Nephron progenitor cell (in vitro differentiated cells): ENCODE measurements at regions not wholly inside any gene's neighbourhood (a gene's known extent, or its start where the extent isn't known, plus 50 kb on each side); places are given as distances from the start of the nearest gene placed in this dataset.

Experiments used
- DNase-seq: peaks from one replicate; pipeline ENCODE4 v3.0.0; 2021
- H3K27ac Mint-ChIP-seq: 2 replicates; pipeline ENCODE4 v1.8.0; 2021; ENCODE audit warnings: mild to moderate bottlenecking, moderate library complexity, mixed read lengths
- H3K27me3 Mint-ChIP-seq: 2 replicates; pipeline ENCODE4 v1.8.0; 2021; ENCODE audit warnings: mild to moderate bottlenecking, low read depth, mixed read lengths; ENCODE audit not compliant: poor library complexity
- H3K36me3 Mint-ChIP-seq: 2 replicates; pipeline ENCODE4 v1.8.0; 2021; ENCODE audit warnings: low read depth, mixed read lengths
- H3K4me1 Mint-ChIP-seq: 2 replicates; pipeline ENCODE4 v1.8.0; 2021; ENCODE audit warnings: mixed read lengths
- H3K4me3 Mint-ChIP-seq: 2 replicates; pipeline ENCODE4 v1.8.0; 2021; ENCODE audit warnings: mild to moderate bottlenecking, moderate library complexity, mixed read lengths
- H3K9me3 Mint-ChIP-seq: 2 replicates; pipeline ENCODE4 v1.8.0; 2021; ENCODE audit warnings: mild to moderate bottlenecking, moderate library complexity, mixed read lengths
- TF ChIP-seq, protein P1 (sequence below): fragments of 200-600 bp; sonication (generic); IDR thresholded peaks from 2 replicates; pipeline ENCODE4 v1.5.0; 2021; ENCODE audit warnings: antibody characterized with exemption

DNA sequence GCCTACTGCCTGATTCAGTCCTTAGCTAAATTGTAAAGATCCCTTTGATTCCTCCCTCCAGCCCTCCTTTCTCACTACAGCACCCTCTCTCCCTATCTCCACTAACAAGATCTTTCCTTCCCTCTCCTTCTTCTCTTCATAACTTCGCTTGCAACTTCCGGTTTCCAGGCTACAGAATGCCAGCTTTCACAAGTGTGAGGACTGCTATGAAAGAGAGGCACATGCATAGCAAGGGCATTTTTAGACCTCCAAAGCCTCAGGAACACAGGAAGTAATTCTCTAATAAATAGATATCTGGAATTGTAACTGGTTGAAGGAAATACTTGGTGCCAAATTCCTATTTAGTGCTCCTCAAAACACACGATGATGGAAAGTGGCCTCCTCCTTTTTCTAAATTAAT is 196.7 kb downstream of the HLX start:
- H3K27ac Mint-ChIP-seq: no peak overlapping the region
- peaks cover 9% of the 10 kb centered on the region for H3K27me3 Mint-ChIP-seq
- peaks cover 30% of the 10 kb centered on the region for H3K9me3 Mint-ChIP-seq
- no peak overlapping the region for H3K4me3 Mint-ChIP-seq
- TF ChIP-seq, protein P1, sequence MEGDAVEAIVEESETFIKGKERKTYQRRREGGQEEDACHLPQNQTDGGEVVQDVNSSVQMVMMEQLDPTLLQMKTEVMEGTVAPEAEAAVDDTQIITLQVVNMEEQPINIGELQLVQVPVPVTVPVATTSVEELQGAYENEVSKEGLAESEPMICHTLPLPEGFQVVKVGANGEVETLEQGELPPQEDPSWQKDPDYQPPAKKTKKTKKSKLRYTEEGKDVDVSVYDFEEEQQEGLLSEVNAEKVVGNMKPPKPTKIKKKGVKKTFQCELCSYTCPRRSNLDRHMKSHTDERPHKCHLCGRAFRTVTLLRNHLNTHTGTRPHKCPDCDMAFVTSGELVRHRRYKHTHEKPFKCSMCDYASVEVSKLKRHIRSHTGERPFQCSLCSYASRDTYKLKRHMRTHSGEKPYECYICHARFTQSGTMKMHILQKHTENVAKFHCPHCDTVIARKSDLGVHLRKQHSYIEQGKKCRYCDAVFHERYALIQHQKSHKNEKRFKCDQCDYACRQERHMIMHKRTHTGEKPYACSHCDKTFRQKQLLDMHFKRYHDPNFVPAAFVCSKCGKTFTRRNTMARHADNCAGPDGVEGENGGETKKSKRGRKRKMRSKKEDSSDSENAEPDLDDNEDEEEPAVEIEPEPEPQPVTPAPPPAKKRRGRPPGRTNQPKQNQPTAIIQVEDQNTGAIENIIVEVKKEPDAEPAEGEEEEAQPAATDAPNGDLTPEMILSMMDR: no peak
- no peaks in the 10 kb centered on the region for H3K4me1 Mint-ChIP-seq
- DNase-seq: no peak
- no peaks in the 10 kb centered on the region for H3K36me3 Mint-ChIP-seq

DNA sequence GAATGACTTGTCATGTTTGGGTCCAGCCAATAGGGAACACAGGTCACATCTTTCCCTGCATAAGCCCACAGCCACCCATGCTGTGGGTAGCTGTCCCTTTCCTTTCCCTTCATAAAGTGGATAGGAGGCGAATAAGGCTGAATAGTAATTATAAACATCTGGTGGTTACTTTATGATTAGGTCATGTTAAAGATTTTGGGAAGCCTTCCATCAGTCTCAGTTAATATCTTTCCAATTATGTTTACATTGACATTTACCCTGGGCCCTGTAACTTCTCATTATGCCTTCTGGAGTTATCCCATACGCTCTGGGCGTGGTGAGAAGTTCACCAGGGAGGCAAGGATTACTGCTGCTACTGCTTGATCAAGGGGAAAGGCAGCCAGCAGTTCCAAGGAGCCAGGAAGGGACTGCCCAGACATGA is 197.2 kb downstream of the HLX start:
- H3K36me3 Mint-ChIP-seq: no peaks in the 10 kb centered on the region
- H3K4me3 Mint-ChIP-seq: no peak overlapping the region
- peaks cover 4% of the 10 kb centered on the region for H3K27me3 Mint-ChIP-seq
- no peaks in the 10 kb centered on the region for H3K4me1 Mint-ChIP-seq
- TF ChIP-seq, protein P1: no peak
- no peak for DNase-seq
- H3K9me3 Mint-ChIP-seq: peaks cover 30% of the 10 kb centered on the region
- no peak overlapping the region for H3K27ac Mint-ChIP-seq

DNA sequence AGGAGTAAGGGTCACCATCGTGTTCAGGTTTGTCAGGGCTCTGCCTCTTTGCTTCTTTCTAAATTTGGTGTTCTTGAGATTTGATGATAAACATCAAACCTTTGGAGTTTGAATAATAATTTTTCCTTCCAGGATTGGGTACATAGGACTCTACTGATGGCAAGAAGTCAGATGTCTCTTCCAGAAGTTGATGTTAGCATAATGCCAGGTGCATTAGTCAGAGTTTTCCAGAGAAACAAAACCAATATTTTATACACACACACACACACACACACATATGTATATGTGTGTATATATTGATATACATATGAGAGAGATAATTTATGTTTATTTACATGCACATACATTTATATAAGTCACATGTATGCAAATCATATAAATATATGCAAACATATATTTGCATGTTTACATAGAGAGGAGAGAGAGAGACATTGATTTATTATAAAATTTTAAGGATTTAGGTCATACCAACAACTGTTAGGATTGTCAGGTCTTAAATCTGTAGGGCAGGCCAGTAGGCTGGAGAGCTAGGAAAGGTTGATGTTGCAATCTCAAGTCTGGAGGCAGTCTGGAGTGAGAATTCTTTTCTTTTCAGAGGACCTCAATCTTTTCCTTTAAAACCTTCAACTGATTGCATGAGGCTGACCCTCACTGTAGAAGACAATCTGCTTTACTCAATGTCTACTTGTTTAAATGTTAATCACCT is 199.2 kb downstream of the HLX start:
- H3K4me1 Mint-ChIP-seq: no peaks in the 10 kb centered on the region
- H3K27ac Mint-ChIP-seq: no peak overlapping the region
- TF ChIP-seq, protein P1: no peak
- no peak overlapping the region for H3K4me3 Mint-ChIP-seq
- no peak for DNase-seq
- peaks cover 21% of the 10 kb centered on the region for H3K9me3 Mint-ChIP-seq
- H3K27me3 Mint-ChIP-seq: peaks cover 2% of the 10 kb centered on the region
- H3K36me3 Mint-ChIP-seq: no peaks in the 10 kb centered on the region

DNA sequence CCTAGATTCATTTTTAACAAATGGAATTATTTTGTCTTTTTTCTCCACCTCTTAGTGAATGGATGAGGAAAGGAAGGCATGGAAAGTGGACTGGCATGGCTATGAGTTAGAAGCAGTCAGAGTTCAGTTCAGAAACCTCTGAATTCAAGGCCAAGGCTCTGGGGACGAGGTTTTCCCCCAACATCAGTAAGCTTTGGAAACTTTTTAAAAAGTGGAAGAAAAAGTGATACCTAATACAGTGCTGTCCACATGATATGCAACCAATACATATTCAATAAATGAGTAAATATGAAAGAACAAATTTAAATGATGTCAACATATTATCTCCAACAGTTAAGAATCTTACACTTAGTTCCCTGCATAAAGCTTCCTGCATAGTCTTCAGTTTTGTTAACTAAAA is 204.7 kb downstream of the HLX start:
- no peak for DNase-seq
- Mint-ChIP-seq H3K9me3 (no peaks in the 10 kb centered on the region), H3K4me1 (peaks cover 19% of the 10 kb centered on the region), H3K27me3 (peaks cover 7% of the 10 kb centered on the region), H3K36me3 (no peaks in the 10 kb centered on the region), H3K27ac (no peak overlapping the region), H3K4me3 (no peak overlapping the region)
- TF ChIP-seq, protein P1: no peak

DNA sequence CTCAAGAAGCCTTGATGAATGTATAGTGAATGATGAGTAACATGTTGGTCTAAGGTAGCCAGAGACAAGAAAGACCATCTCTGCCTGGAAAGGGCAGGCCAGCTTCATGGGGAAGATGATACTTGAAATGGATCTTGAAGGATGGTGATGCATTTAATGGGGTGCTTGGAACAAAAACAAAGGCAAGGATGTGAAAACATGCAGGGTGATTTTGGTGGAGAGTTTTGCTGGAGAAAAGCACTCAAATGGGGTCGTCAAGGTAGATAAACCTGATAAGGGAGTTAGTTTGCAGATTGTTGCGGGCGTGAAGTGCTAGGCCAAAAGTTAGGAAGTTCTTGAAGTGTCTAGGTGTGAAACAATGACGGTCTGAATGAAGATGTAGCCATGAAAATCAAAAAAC is 205.4 kb downstream of the HLX start:
- Mint-ChIP-seq H3K9me3 (no peaks in the 10 kb centered on the region), H3K4me3 (no peak overlapping the region), H3K4me1 (peaks cover 19% of the 10 kb centered on the region), H3K27me3 (peaks cover 10% of the 10 kb centered on the region), H3K27ac (no peak overlapping the region), H3K36me3 (no peaks in the 10 kb centered on the region)
- TF ChIP-seq, protein P1: no peak
- no peak for DNase-seq

DNA sequence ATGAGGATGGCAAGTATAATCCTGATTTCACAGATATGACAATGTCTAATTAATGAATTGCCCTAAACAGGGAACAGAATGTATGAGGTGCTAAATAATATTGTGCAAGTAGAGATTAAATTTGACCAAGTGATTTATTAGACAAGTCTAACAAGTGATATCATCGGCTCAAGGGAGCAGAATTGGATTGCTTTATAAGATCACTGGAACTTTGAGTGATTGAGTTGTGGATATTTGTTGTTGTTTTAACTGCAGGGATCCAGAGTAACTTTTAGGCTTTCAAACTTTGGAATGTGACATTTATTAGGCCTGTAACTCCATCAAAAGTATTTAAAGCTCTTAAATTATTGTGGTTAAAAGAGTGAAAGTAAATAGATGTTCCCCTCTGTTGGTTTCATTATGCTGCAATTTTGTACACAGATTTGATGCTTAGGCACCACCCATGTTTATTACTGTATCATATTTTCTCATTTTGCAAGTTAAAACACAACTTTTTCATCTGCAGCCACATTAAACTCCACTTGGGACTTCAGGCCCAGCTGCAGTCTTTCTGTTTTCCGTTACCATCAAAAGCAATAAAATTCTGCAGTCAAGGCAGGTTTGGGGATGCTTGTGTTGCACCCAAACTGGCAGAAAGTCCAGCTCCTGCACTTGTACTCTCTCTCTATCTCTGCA is 206.6 kb downstream of the HLX start:
- no peak for DNase-seq
- peaks cover 8% of the 10 kb centered on the region for H3K27me3 Mint-ChIP-seq
- H3K4me3 Mint-ChIP-seq: no peak overlapping the region
- H3K36me3 Mint-ChIP-seq: no peaks in the 10 kb centered on the region
- no peaks in the 10 kb centered on the region for H3K9me3 Mint-ChIP-seq
- TF ChIP-seq, protein P1: no peak
- peaks cover 19% of the 10 kb centered on the region for H3K4me1 Mint-ChIP-seq
- H3K27ac Mint-ChIP-seq: no peak overlapping the region
